GM21825 (cell line): ENCODE measurements at regions not wholly inside any gene's neighbourhood (a gene's known extent, or its start where the extent isn't known, plus 50 kb on each side); places are given as distances from the start of the nearest gene placed in this dataset.
"Not testable (repeated sequence)": the region's sequence is repeated elsewhere in the genome, so short reads cannot be mapped to it uniquely, and the experiment has no call there.

Experiments
- ATAC-seq: cut with Tn5 transposase; IDR thresholded peaks from one replicate; pipeline ENCODE4 v1.9.1; 2021; ENCODE audit warnings: mild to moderate bottlenecking, moderate library complexity; ENCODE audit not compliant: unreplicated experiment

GRCh38 chr6:106728296-106728870 lies 99.0 kb downstream of the QRSL1 start:
- ATAC-seq = no peak

GRCh38 chr6:106727480-106728149 lies 98.2 kb downstream of the QRSL1 start:
- no peak for ATAC-seq

GRCh38 chr6:106724848-106725247 lies 95.5 kb downstream of the QRSL1 start:
- ATAC-seq = no peak

- no peak for ATAC-seq
Measured at GRCh38 chr6:106724337-106724736, 95.0 kb downstream of the QRSL1 start.

- ATAC-seq = not testable (repeated sequence)
Measured at GRCh38 chr6:106723419-106723818, 94.0 kb downstream of the QRSL1 start.

GRCh38 chr6:106721189-106721588 lies 91.8 kb downstream of the QRSL1 start:
- not testable (repeated sequence) for ATAC-seq
